Suprapubic skin (tissue), 4 donors: ENCODE measurements at regions not wholly inside any gene's neighbourhood (a gene's known extent, or its start where the extent isn't known, plus 50 kb on each side); places are given as distances from the start of the nearest gene placed in this dataset.

Source experiments
- DNase-seq, 2 donors: peaks; one replicate each; pipeline ENCODE4 v3.0.0-alpha.2; 2019; ENCODE audit warnings: low spot score in 2 of 2
- H3K27ac ChIP-seq: fragments of 200-600 bp; sonication (generic); one replicate; pipeline ENCODE4 v1.5.1; 2019
- H3K27me3 ChIP-seq: fragments of 200-600 bp; sonication (generic); one replicate; pipeline ENCODE4 v1.5.1; 2019
- H3K36me3 ChIP-seq: fragments of 200-600 bp; sonication (generic); one replicate; pipeline ENCODE4 v1.5.1; 2019
- H3K4me1 ChIP-seq: fragments of 200-600 bp; sonication (generic); one replicate; pipeline ENCODE4 v1.5.1; 2019
- H3K4me3 ChIP-seq: fragments of 200-600 bp; sonication (generic); one replicate; pipeline ENCODE4 v1.5.1; 2019; ENCODE audit warnings: mild to moderate bottlenecking
- H3K9me3 ChIP-seq: fragments of 200-600 bp; sonication (generic); one replicate; pipeline ENCODE4 v1.5.1; 2019
- EP300 ChIP-seq: sonication (generic); formaldehyde crosslinking; IDR thresholded peaks from one replicate; pipeline ENCODE4 v1.6.1; 2017; ENCODE audit warnings: antibody characterized with exemption
- POLR2A ChIP-seq, 2 donors: fragments of 450-650 bp; IDR thresholded peaks; one replicate each; pipeline ENCODE4 v1.6.1; 2017; ENCODE audit warnings: antibody characterized with exemption in 2 of 2, mild to moderate bottlenecking in 2 of 2, moderate library complexity in 2 of 2
- POLR2AphosphoS5 ChIP-seq, 3 donors: sonication (generic); formaldehyde crosslinking; IDR thresholded peaks; one replicate each; pipeline ENCODE4 v1.6.1; 2017; ENCODE audit warnings: antibody characterized with exemption in 3 of 3
- WGBS: methylation state at CpG from one replicate; pipeline ENCODE4 v1.1.5; 2018; 5-methylcytosine and 5-hydroxymethylcytosine counted together
- TF ChIP-seq, protein P1 (sequence below), 2 donors: fragments of 200-600 bp in 1 of 2; fragments of 450-650 bp in 1 of 2; sonication (generic) in 1 of 2; IDR thresholded peaks; one replicate each; pipeline ENCODE4 v1.5.1; 2016 to 2019; ENCODE audit warnings: antibody characterized with exemption in 2 of 2, mild to moderate bottlenecking in 1 of 2, moderate library complexity in 1 of 2

DNA sequence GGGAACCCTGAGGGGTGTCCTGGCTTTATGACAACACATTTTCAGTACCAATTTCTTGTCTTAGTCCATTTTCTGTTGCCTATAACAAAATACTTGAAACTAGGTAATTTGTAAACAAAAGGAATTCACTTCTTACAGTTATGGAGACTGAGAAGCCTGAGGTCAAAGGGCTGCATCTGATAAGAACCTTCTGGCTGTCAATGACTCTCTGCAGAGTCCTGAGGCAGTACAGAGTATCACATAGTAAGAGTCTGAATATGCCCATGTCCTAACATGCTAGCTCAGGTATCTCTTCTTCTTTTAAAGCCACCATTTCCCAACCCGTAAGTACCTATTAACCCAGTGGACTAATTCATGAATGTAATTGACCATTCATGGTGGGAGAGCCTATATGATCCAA is 1458.6 kb upstream of the EYS start:
- TF ChIP-seq POLR2AphosphoS5 (IDR thresholded peaks at IDR 0.05) (no peak), EP300 (no peak), POLR2A (IDR thresholded peaks at IDR 0.05) (no peak)
- TF ChIP-seq, protein P1, sequence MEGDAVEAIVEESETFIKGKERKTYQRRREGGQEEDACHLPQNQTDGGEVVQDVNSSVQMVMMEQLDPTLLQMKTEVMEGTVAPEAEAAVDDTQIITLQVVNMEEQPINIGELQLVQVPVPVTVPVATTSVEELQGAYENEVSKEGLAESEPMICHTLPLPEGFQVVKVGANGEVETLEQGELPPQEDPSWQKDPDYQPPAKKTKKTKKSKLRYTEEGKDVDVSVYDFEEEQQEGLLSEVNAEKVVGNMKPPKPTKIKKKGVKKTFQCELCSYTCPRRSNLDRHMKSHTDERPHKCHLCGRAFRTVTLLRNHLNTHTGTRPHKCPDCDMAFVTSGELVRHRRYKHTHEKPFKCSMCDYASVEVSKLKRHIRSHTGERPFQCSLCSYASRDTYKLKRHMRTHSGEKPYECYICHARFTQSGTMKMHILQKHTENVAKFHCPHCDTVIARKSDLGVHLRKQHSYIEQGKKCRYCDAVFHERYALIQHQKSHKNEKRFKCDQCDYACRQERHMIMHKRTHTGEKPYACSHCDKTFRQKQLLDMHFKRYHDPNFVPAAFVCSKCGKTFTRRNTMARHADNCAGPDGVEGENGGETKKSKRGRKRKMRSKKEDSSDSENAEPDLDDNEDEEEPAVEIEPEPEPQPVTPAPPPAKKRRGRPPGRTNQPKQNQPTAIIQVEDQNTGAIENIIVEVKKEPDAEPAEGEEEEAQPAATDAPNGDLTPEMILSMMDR (IDR thresholded peaks at IDR 0.05), result no peak
- Histone ChIP-seq H3K4me3 (no peak overlapping the region), H3K4me1 (no peaks in the 10 kb centered on the region), H3K9me3 (peaks cover 7% of the 10 kb centered on the region), H3K27me3 (no peaks in the 10 kb centered on the region), H3K27ac (no peak overlapping the region), H3K36me3 (no peaks in the 10 kb centered on the region)
- no peak for DNase-seq
- WGBS, result 60% methylated on average over 1 of the region's 1 CpG

DNA sequence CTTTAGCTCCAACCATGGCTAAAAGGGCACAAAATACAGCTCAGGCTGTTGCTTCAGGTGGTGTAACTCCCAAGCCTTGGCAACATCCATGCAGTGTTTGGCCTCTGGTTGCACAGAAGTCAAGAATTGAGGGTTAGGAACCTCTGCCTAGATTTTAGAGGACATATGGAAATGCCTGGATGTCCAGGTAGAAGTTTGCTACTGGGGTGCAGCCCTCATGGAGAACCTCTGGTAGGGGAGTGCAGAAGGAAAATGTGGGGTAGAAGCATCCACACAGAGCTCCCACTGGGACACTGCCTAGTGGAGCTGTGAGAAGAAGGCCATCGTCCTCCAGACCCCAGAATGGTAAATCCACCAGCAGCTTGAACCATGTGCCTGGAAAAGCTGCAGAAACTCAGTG is 1453.8 kb upstream of the EYS start:
- peaks cover 7% of the 10 kb centered on the region for H3K9me3 ChIP-seq
- TF ChIP-seq POLR2A (IDR thresholded peaks at IDR 0.05) (no peak), EP300 (no peak), POLR2AphosphoS5 (IDR thresholded peaks at IDR 0.05) (no peak)
- TF ChIP-seq, protein P1 (IDR thresholded peaks at IDR 0.05), result no peak
- no peaks in the 10 kb centered on the region for H3K36me3 ChIP-seq
- DNase-seq, result no peak
- H3K27ac ChIP-seq, result no peak overlapping the region
- WGBS, result 54% methylated on average over 1 of the region's 1 CpG
- H3K4me3 ChIP-seq, result no peak overlapping the region
- H3K27me3 ChIP-seq, result no peaks in the 10 kb centered on the region
- H3K4me1 ChIP-seq, result no peaks in the 10 kb centered on the region

DNA sequence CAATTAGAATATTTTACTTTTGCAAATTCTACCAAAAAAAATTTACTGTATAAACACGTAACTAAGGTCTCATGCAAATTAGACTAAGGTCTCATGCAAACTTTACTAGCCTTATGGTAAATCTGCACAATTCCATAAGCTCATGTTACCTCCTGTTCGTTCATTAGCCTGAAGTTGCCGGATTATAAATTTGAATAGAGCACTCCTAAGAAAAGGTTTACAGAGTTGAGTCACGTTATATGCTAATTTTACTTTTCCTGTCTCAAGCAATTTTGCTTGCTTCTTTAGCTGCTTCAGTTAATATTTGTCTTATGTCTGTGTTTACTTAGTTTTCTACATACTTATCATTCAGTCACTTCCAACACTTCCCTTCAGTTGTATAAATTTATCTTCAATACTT is 1434.0 kb upstream of the EYS start:
- 80% methylated on average over 4 of the region's 4 CpGs for WGBS
- no peak overlapping the region for H3K27ac ChIP-seq
- H3K4me3 ChIP-seq, result no peak overlapping the region
- H3K4me1 ChIP-seq, result no peaks in the 10 kb centered on the region
- no peaks in the 10 kb centered on the region for H3K27me3 ChIP-seq
- peaks cover 6% of the 10 kb centered on the region for H3K9me3 ChIP-seq
- TF ChIP-seq EP300 (no peak), POLR2A (IDR thresholded peaks at IDR 0.05) (no peak), POLR2AphosphoS5 (IDR thresholded peaks at IDR 0.05) (no peak)
- TF ChIP-seq, protein P1 (IDR thresholded peaks at IDR 0.05), result no peak
- DNase-seq, result no peak
- H3K36me3 ChIP-seq, result no peaks in the 10 kb centered on the region

DNA sequence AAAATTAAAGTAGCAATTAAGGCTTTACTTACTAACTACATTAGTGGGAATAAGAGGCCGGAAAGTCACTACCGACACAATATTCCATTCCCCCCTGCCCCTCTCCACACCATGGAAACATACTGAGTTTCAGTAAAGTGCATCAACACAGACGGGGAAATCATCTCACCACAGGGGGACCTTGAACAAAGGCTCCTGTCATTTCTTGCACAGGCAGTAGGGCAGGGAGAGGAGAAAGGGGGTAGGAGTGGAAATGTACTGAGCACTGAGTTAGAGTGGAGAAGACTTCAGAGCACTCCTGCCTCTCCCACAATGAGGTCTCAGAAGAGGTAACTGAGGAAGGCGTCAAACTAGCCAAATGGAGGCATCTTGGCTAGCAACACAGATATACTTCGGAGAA is 1426.9 kb upstream of the EYS start:
- 90% methylated on average over 5 of the region's 5 CpGs for WGBS

DNA sequence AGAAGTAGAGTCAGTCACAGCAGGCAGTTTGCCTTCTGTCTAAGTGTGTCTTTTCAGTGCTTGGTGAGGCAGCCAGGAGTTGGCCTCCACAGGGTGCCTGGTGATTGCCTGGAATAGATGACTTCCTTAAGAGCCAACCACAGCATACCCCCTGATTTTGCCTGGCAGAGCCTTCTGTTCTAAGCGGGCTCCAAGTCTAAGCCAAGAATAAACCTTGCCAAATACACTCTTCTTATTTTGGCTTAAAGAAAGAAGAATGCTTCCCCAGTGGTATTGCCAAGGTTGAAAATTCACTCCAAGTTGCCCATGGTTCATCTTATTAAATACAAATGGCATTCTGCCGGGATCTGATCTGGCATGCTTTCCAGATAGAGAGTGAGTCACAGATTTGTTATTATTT is 1424.8 kb upstream of the EYS start:
- H3K27me3 ChIP-seq, result no peaks in the 10 kb centered on the region
- WGBS, result 27% methylated on average over 2 of the region's 2 CpGs
- no peaks in the 10 kb centered on the region for H3K4me1 ChIP-seq
- no peaks in the 10 kb centered on the region for H3K36me3 ChIP-seq
- no peak overlapping the region for H3K27ac ChIP-seq
- DNase-seq, result no peak
- TF ChIP-seq POLR2AphosphoS5 (IDR thresholded peaks at IDR 0.05) (no peak), EP300 (no peak), POLR2A (IDR thresholded peaks at IDR 0.05) (no peak)
- TF ChIP-seq, protein P1 (IDR thresholded peaks at IDR 0.05), result no peak
- no peaks in the 10 kb centered on the region for H3K9me3 ChIP-seq
- H3K4me3 ChIP-seq, result no peak overlapping the region

More for the DNA sequence above, 1426.9 kb upstream of the EYS start:
- no peak overlapping the region for H3K4me3 ChIP-seq
- H3K9me3 ChIP-seq, result no peaks in the 10 kb centered on the region
- no peak overlapping the region for H3K27ac ChIP-seq
- no peaks in the 10 kb centered on the region for H3K4me1 ChIP-seq
- no peak for DNase-seq
- no peaks in the 10 kb centered on the region for H3K27me3 ChIP-seq
- no peaks in the 10 kb centered on the region for H3K36me3 ChIP-seq
- no peak for TF ChIP-seq POLR2A (IDR thresholded peaks at IDR 0.05)
- TF ChIP-seq, protein P1 (IDR thresholded peaks at IDR 0.05), result no peak
- no peak for TF ChIP-seq POLR2AphosphoS5 (IDR thresholded peaks at IDR 0.05)
- no peak for TF ChIP-seq EP300
